ENCODE measurements at regions not wholly inside any gene's neighbourhood (a gene's known extent, or its start where the extent isn't known, plus 50 kb on each side); places are given as distances from the start of the nearest gene placed in this dataset.
"Not testable (repeated sequence)": the region's sequence is repeated elsewhere in the genome, so short reads cannot be mapped to it uniquely, and the experiment has no call there.

- no peaks in the 10 kb centered on the region for H3K4me1 ChIP-seq (ENCODE audit: control insufficient read depth, insufficient read depth, low read length)
- no peaks in the 10 kb centered on the region for H3K9me3 ChIP-seq (ENCODE audit: control insufficient read depth, insufficient read depth, low read length)
- H3K4me3 ChIP-seq (ENCODE audit: low read depth, low read length): no peak overlapping the region
- H3K27me3 ChIP-seq (ENCODE audit: control insufficient read depth, insufficient read depth, low read length): no peaks in the 10 kb centered on the region
- H3K36me3 ChIP-seq (ENCODE audit: control insufficient read depth, insufficient read depth, low read length): no peaks in the 10 kb centered on the region
- no peak overlapping the region for H3K9ac ChIP-seq (ENCODE audit: low read depth, low read length)
These were observed 942.4 kb downstream of the XPNPEP1 start for GRCh38 chr10:108980869-108981268.

GRCh38 chr10:108975459-108976058 is 947.8 kb downstream of the XPNPEP1 start:
- Histone ChIP-seq H3K9me3 (ENCODE audit: control insufficient read depth, insufficient read depth, low read length) (no peaks in the 10 kb centered on the region), H3K4me3 (ENCODE audit: low read depth, low read length) (no peak overlapping the region), H3K9ac (ENCODE audit: low read depth, low read length) (no peak overlapping the region), H3K4me1 (ENCODE audit: control insufficient read depth, insufficient read depth, low read length) (no peaks in the 10 kb centered on the region), H3K27me3 (ENCODE audit: control insufficient read depth, insufficient read depth, low read length) (no peaks in the 10 kb centered on the region), H3K36me3 (ENCODE audit: control insufficient read depth, insufficient read depth, low read length) (no peaks in the 10 kb centered on the region)

GRCh38 chr10:108970016-108970415 is 953.3 kb downstream of the XPNPEP1 start:
- H3K4me1 ChIP-seq (ENCODE audit: control insufficient read depth, insufficient read depth, low read length): no peaks in the 10 kb centered on the region
- no peak overlapping the region for H3K9ac ChIP-seq (ENCODE audit: low read depth, low read length)
- H3K4me3 ChIP-seq (ENCODE audit: low read depth, low read length): no peak overlapping the region
- no peaks in the 10 kb centered on the region for H3K36me3 ChIP-seq (ENCODE audit: control insufficient read depth, insufficient read depth, low read length)
- no peaks in the 10 kb centered on the region for H3K9me3 ChIP-seq (ENCODE audit: control insufficient read depth, insufficient read depth, low read length)
- no peaks in the 10 kb centered on the region for H3K27me3 ChIP-seq (ENCODE audit: control insufficient read depth, insufficient read depth, low read length)

- H3K4me1 ChIP-seq (ENCODE audit: control insufficient read depth, insufficient read depth, low read length): no peaks in the 10 kb centered on the region
- no peaks in the 10 kb centered on the region for H3K36me3 ChIP-seq (ENCODE audit: control insufficient read depth, insufficient read depth, low read length)
- H3K4me3 ChIP-seq (ENCODE audit: low read depth, low read length): no peak overlapping the region
- no peak overlapping the region for H3K9ac ChIP-seq (ENCODE audit: low read depth, low read length)
- H3K9me3 ChIP-seq (ENCODE audit: control insufficient read depth, insufficient read depth, low read length): no peaks in the 10 kb centered on the region
- H3K27me3 ChIP-seq (ENCODE audit: control insufficient read depth, insufficient read depth, low read length): no peaks in the 10 kb centered on the region
These were observed 956.9 kb downstream of the XPNPEP1 start for GRCh38 chr10:108966411-108966810.

GRCh38 chr10:108966005-108966404 is 957.3 kb downstream of the XPNPEP1 start:
- Histone ChIP-seq H3K9ac (ENCODE audit: low read depth, low read length) (no peak overlapping the region), H3K27me3 (ENCODE audit: control insufficient read depth, insufficient read depth, low read length) (no peaks in the 10 kb centered on the region), H3K9me3 (ENCODE audit: control insufficient read depth, insufficient read depth, low read length) (no peaks in the 10 kb centered on the region)

GRCh38 chr10:108962172-108962571 is 961.1 kb downstream of the XPNPEP1 start:
- Histone ChIP-seq H3K9ac (ENCODE audit: low read depth, low read length) (no peak overlapping the region), H3K4me1 (ENCODE audit: control insufficient read depth, insufficient read depth, low read length) (no peaks in the 10 kb centered on the region), H3K27me3 (ENCODE audit: control insufficient read depth, insufficient read depth, low read length) (no peaks in the 10 kb centered on the region), H3K4me3 (ENCODE audit: low read depth, low read length) (no peak overlapping the region), H3K9me3 (ENCODE audit: control insufficient read depth, insufficient read depth, low read length) (no peaks in the 10 kb centered on the region), H3K36me3 (ENCODE audit: control insufficient read depth, insufficient read depth, low read length) (no peaks in the 10 kb centered on the region)

More at GRCh38 chr10:108966005-108966404, 957.3 kb downstream of the XPNPEP1 start:
- Histone ChIP-seq H3K4me3 (ENCODE audit: low read depth, low read length) (no peak overlapping the region), H3K4me1 (ENCODE audit: control insufficient read depth, insufficient read depth, low read length) (no peaks in the 10 kb centered on the region), H3K36me3 (ENCODE audit: control insufficient read depth, insufficient read depth, low read length) (no peaks in the 10 kb centered on the region)

- no peak overlapping the region for H3K4me3 ChIP-seq (ENCODE audit: low read depth, low read length)
- no peaks in the 10 kb centered on the region for H3K36me3 ChIP-seq (ENCODE audit: control insufficient read depth, insufficient read depth, low read length)
- no peaks in the 10 kb centered on the region for H3K4me1 ChIP-seq (ENCODE audit: control insufficient read depth, insufficient read depth, low read length)
- H3K9ac ChIP-seq (ENCODE audit: low read depth, low read length): no peak overlapping the region
- H3K27me3 ChIP-seq (ENCODE audit: control insufficient read depth, insufficient read depth, low read length): no peaks in the 10 kb centered on the region
- H3K9me3 ChIP-seq (ENCODE audit: control insufficient read depth, insufficient read depth, low read length): no peaks in the 10 kb centered on the region
These were observed 965.6 kb downstream of the XPNPEP1 start for GRCh38 chr10:108957681-108958080.

- Histone ChIP-seq H3K36me3 (ENCODE audit: control insufficient read depth, insufficient read depth, low read length) (no peaks in the 10 kb centered on the region), H3K27me3 (ENCODE audit: control insufficient read depth, insufficient read depth, low read length) (no peaks in the 10 kb centered on the region), H3K9ac (ENCODE audit: low read depth, low read length) (no peak overlapping the region), H3K4me1 (ENCODE audit: control insufficient read depth, insufficient read depth, low read length) (no peaks in the 10 kb centered on the region), H3K9me3 (ENCODE audit: control insufficient read depth, insufficient read depth, low read length) (no peaks in the 10 kb centered on the region), H3K4me3 (ENCODE audit: low read depth, low read length) (no peak overlapping the region)
These were observed 967.2 kb downstream of the XPNPEP1 start for GRCh38 chr10:108956149-108956548.

GRCh38 chr10:108920029-108920428 is 1003.3 kb downstream of the XPNPEP1 start:
- H3K9ac ChIP-seq (ENCODE audit: low read depth, low read length); H3K4me1 ChIP-seq (ENCODE audit: control insufficient read depth, insufficient read depth, low read length); H3K27me3 ChIP-seq (ENCODE audit: control insufficient read depth, insufficient read depth, low read length); H3K4me3 ChIP-seq (ENCODE audit: low read depth, low read length); H3K9me3 ChIP-seq (ENCODE audit: control insufficient read depth, insufficient read depth, low read length); H3K36me3 ChIP-seq (ENCODE audit: control insufficient read depth, insufficient read depth, low read length): not testable (repeated sequence)

- H3K27me3 ChIP-seq (ENCODE audit: control insufficient read depth, insufficient read depth, low read length): peaks cover 23% of the 10 kb centered on the region
- H3K4me1 ChIP-seq (ENCODE audit: control insufficient read depth, insufficient read depth, low read length): no peaks in the 10 kb centered on the region
- H3K36me3 ChIP-seq (ENCODE audit: control insufficient read depth, insufficient read depth, low read length): no peaks in the 10 kb centered on the region
- H3K4me3 ChIP-seq (ENCODE audit: low read depth, low read length): no peak overlapping the region
- no peaks in the 10 kb centered on the region for H3K9me3 ChIP-seq (ENCODE audit: control insufficient read depth, insufficient read depth, low read length)
- H3K9ac ChIP-seq (ENCODE audit: low read depth, low read length): no peak overlapping the region
These were observed 1010.0 kb downstream of the XPNPEP1 start for GRCh38 chr10:108913300-108913699.

- H3K27me3 ChIP-seq (ENCODE audit: control insufficient read depth, insufficient read depth, low read length): peaks cover 23% of the 10 kb centered on the region
- H3K36me3 ChIP-seq (ENCODE audit: control insufficient read depth, insufficient read depth, low read length): no peaks in the 10 kb centered on the region
- peak overlapping the region; percentile 66 for H3K4me3 ChIP-seq (ENCODE audit: low read depth, low read length)
- H3K9me3 ChIP-seq (ENCODE audit: control insufficient read depth, insufficient read depth, low read length): no peaks in the 10 kb centered on the region
- H3K4me1 ChIP-seq (ENCODE audit: control insufficient read depth, insufficient read depth, low read length): no peaks in the 10 kb centered on the region
- H3K9ac ChIP-seq (ENCODE audit: low read depth, low read length): no peak overlapping the region
These were observed 1011.3 kb downstream of the XPNPEP1 start for GRCh38 chr10:108911814-108912541.

GRCh38 chr10:108908096-108908495 is 1015.2 kb downstream of the XPNPEP1 start:
- Histone ChIP-seq H3K9me3 (ENCODE audit: control insufficient read depth, insufficient read depth, low read length) (no peaks in the 10 kb centered on the region), H3K9ac (ENCODE audit: low read depth, low read length) (no peak overlapping the region), H3K36me3 (ENCODE audit: control insufficient read depth, insufficient read depth, low read length) (no peaks in the 10 kb centered on the region), H3K4me1 (ENCODE audit: control insufficient read depth, insufficient read depth, low read length) (no peaks in the 10 kb centered on the region), H3K27me3 (ENCODE audit: control insufficient read depth, insufficient read depth, low read length) (peaks cover 18% of the 10 kb centered on the region), H3K4me3 (ENCODE audit: low read depth, low read length) (no peak overlapping the region)

Measured in iPS-15b (cell line).